HepG2 (cell line): ENCODE measurements at regions not wholly inside any gene's neighbourhood (a gene's known extent, or its start where the extent isn't known, plus 50 kb on each side); places are given as distances from the start of the nearest gene placed in this dataset.

Source experiments
- ATAC-seq: fragments of 200-7000 bp; cut with Tn5 transposase; 3 replicates; pipeline ENCODE4 v1.9.1; 2020; ENCODE audit warnings: mild to moderate bottlenecking, moderate library complexity
- BruUV-seq: library from RNA; stranded (reverse); fragments of 400-500 nt; replicated peaks from 2 replicates; lab custom pipeline; 2021; lab: Mats Ljungman, UMichigan
- CTCF ChIA-PET: fragments of 300-600 bp; formaldehyde crosslinking; extraction: SDS; loops from one replicate; lab custom pipeline; 2021; ENCODE audit warnings: low total read pairs, inconsistent platforms, low intra/inter-chr PET ratio; lab: Yijun Ruan, JAX
- POLR2A ChIA-PET: fragments of 350-600 bp; sonication (Branson Sonifier 250); formaldehyde crosslinking; loops from one replicate; lab custom pipeline; 2020; ENCODE audit warnings: antibody characterized with exemption, inconsistent platforms; lab: Yijun Ruan, JAX
- DNase-seq: peaks from one replicate; pipeline ENCODE4 v3.0.0-alpha.2; 2015; ENCODE audit warnings: low spot score
- FAIRE-seq: peaks from 3 replicates; lab custom pipeline; 2011; peaks lifted over from hg19 to GRCh38; lab: Jason Lieb, UNC
- H2AFZ ChIP-seq: one replicate; pipeline ENCODE4 v1.6.1; 2011; ENCODE audit warnings: low read length, inconsistent platforms
- H3K27ac ChIP-seq: fragments of 300-600 bp; 3 replicates; pipeline ENCODE4 v1.8.0; 2011; ENCODE audit warnings: mixed run types, mild to moderate bottlenecking, mixed read lengths, low read length, inconsistent platforms; ENCODE audit not compliant: insufficient read depth; ENCODE audit errors: extremely low read length
- H3K27me3 ChIP-seq, 2 experiments: fragments of 200-600 bp in 1 of 2; 2 replicates in 1 of 2; 3 replicates in 1 of 2; pipeline versions ENCODE4 v1.6.0 to v1.8.0; 2011; ENCODE audit warnings: low read length in 2 of 2, mild to moderate bottlenecking in 2 of 2, moderate library complexity in 2 of 2, inconsistent platforms in 1 of 2; ENCODE audit not compliant: insufficient read depth in 2 of 2, control insufficient read depth in 1 of 2
- H3K36me3 ChIP-seq, 2 experiments: fragments of 200-600 bp in 1 of 2; replicated peaks in 1 of 2; 2 replicates in 1 of 2; 3 replicates in 1 of 2; pipeline versions ENCODE4 v1.5.1 to v1.8.0; 2011; ENCODE audit warnings: low read length in 2 of 2, inconsistent platforms in 1 of 2; ENCODE audit not compliant: insufficient read depth in 2 of 2, control insufficient read depth in 1 of 2
- H3K4me1 ChIP-seq: 2 replicates; pipeline ENCODE4 v1.5.1; 2012; ENCODE audit warnings: low read length, inconsistent platforms; ENCODE audit not compliant: insufficient read depth
- H3K4me2 ChIP-seq: 2 replicates; pipeline ENCODE4 v1.6.0; 2011; ENCODE audit warnings: low read depth, low read length, inconsistent platforms
- H3K4me3 ChIP-seq, 3 experiments: fragments of 200-600 bp in 1 of 3; sonication (generic), shearing (Covaris generic) in 1 of 3; replicated peaks in 1 of 3; 2 replicates each; pipeline ENCODE4 v1.5.1; 2011 to 2016; ENCODE audit warnings: low read length in 3 of 3, inconsistent platforms in 2 of 3, low read depth in 2 of 3, mild to moderate bottlenecking in 2 of 3, control low read depth in 1 of 3, mixed read lengths in 1 of 3; ENCODE audit not compliant: insufficient read depth in 1 of 3
- H3K79me2 ChIP-seq: one replicate; pipeline ENCODE4 v1.6.1; 2011; ENCODE audit warnings: low read length, inconsistent platforms; ENCODE audit not compliant: insufficient read depth
- H3K9ac ChIP-seq: 2 replicates; pipeline ENCODE4 v1.6.0; 2011; ENCODE audit warnings: mild to moderate bottlenecking, low read depth, low read length, inconsistent platforms; ENCODE audit not compliant: insufficient read depth
- H3K9me3 ChIP-seq: 2 replicates; pipeline ENCODE4 v1.5.1; 2012; ENCODE audit warnings: mild to moderate bottlenecking, low read length
- H4K20me1 ChIP-seq: 2 replicates; pipeline ENCODE4 v1.6.0; 2011; ENCODE audit warnings: inconsistent platforms, mild to moderate bottlenecking, low read length, moderate library complexity; ENCODE audit not compliant: insufficient read depth
- DMAP1 ChIP-seq: IDR thresholded peaks from 2 replicates; pipeline ENCODE4 v1.6.1; 2016
- IKZF4 ChIP-seq: sonication (generic); formaldehyde crosslinking; IDR thresholded peaks from 2 replicates; pipeline ENCODE4 v1.5.1; 2020; ENCODE audit warnings: borderline replicate concordance, mild to moderate bottlenecking, low read depth, missing genetic modification reagents; ENCODE audit errors: not compliant biosample characterization
- KMT2B ChIP-seq: IDR thresholded peaks from 2 replicates; pipeline ENCODE4 v1.6.1; 2016; ENCODE audit warnings: missing genetic modification reagents, missing compliant biosample characterization
- MEIS1 ChIP-seq: sonication (generic); formaldehyde crosslinking; IDR thresholded peaks from 2 replicates; pipeline ENCODE4 v1.9.0; 2021; ENCODE audit warnings: mild to moderate bottlenecking, missing genetic modification reagents, moderate library complexity, borderline replicate concordance
- SIX1 ChIP-seq: sonication (generic); formaldehyde crosslinking; IDR thresholded peaks from 2 replicates; pipeline ENCODE4 v1.4.0; 2020; ENCODE audit warnings: missing genetic modification reagents, borderline replicate concordance
- ZBTB14 ChIP-seq: sonication (generic); formaldehyde crosslinking; IDR thresholded peaks from 2 replicates; pipeline ENCODE4 v1.4.0; 2020; ENCODE audit warnings: missing genetic modification reagents
- ZNF367 ChIP-seq: sonication (generic); formaldehyde crosslinking; IDR thresholded peaks from 2 replicates; pipeline ENCODE4 v1.4.0; 2020; ENCODE audit warnings: missing genetic modification reagents, borderline replicate concordance
- ZNF607 ChIP-seq: sonication (generic); formaldehyde crosslinking; IDR thresholded peaks from 2 replicates; pipeline ENCODE4 v1.5.1; 2020; ENCODE audit warnings: missing genetic modification reagents, mild to moderate bottlenecking, borderline replicate concordance
- ZNF724P ChIP-seq: sonication (generic); formaldehyde crosslinking; IDR thresholded peaks from 2 replicates; pipeline ENCODE4 v1.8.0; 2022; ENCODE audit warnings: missing genetic modification reagents, borderline replicate concordance
- ZNF780A ChIP-seq: sonication (generic); formaldehyde crosslinking; IDR thresholded peaks from 2 replicates; pipeline ENCODE4 v1.8.0; 2022; ENCODE audit warnings: mild to moderate bottlenecking, missing genetic modification reagents, moderate library complexity
- ZNF788 ChIP-seq: sonication (generic); formaldehyde crosslinking; IDR thresholded peaks from 2 replicates; pipeline ENCODE4 v1.5.0; 2020; ENCODE audit warnings: mild to moderate bottlenecking, missing genetic modification reagents, borderline replicate concordance
- WGBS: methylation state at CpG from one replicate; pipeline ENCODE4 v1.1.6; 2017; ENCODE audit warnings: low lambda C conversion rate; 5-methylcytosine and 5-hydroxymethylcytosine counted together
- in situ Hi-C: cut with HindIII; loops from 2 replicates; pipeline ENCODE4 v1.10.0; 2017; ENCODE audit warnings: low pct_unique_long_range_greater_than_20kb; ENCODE audit not compliant: extremely low pct_ligation_motif_present
- intact Hi-C: fragments of 100-400 bp; cut with micrococcal nuclease; formaldehyde crosslinking; loops from one replicate; pipeline ENCODE4 v1.10.0; 2022; ENCODE audit not compliant: unreplicated experiment

DNA sequence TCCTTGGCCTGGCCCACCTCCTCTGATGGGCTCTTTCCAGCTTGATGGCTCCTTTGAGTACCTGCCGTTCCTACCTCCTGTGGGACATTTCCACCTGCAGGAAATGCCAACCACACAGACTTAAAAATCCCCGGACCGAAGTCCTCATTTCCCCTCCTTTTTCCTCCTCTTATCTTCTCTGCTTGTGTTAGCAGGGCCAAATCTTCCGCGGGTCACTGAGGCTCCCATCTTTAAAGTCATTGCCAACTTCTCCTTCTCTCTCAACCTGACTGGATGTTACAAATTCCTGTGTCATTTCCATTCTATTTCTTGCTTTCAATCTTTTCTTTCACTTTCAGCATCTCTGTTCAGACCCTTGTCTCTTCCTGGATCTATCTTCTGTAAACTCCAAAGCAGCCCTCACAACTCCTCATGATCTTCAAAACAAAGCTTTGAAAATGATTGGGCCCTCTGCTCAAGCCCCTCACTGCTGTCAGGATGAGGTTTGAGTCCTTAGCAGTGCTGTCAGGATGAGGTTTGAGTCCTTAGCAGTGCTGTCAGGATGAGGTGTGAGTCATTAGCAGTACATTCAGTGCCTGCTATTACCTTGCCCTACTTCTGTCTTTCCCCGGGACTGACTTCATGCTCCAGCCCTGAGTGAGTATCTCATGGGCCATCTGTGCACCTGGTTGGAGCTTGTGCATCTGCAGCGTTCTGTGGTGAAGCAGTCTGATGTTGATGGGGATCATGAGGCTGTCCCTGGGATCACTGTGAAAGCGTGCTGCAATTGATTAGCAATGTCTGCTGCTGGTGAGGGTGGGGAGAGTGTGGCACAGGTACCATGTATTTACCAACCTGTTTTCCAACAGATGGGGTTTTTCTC lies 100.1 kb downstream of the IRF8 start:
- no peak for TF ChIP-seq ZNF780A
- no peak for TF ChIP-seq ZNF607
- no peak for TF ChIP-seq KMT2B (CRISPR knock-in tag)
- TF ChIP-seq ZNF788 (CRISPR knock-in tag): no peak
- TF ChIP-seq DMAP1 (CRISPR knock-in tag): no peak
- TF ChIP-seq ZNF367 (CRISPR knock-in tag): no peak
- TF ChIP-seq MEIS1 (CRISPR knock-in tag): no peak
- no peak for TF ChIP-seq ZNF724P (CRISPR knock-in tag)
- no peak for TF ChIP-seq IKZF4 (CRISPR knock-in tag)
- no peak for TF ChIP-seq ZBTB14
- no peak for TF ChIP-seq SIX1 (CRISPR knock-in tag)
- FAIRE-seq: no peak
- ChIA-PET POLR2A (no interaction called here), CTCF (no interaction called here)
- Histone ChIP-seq H3K79me2 (no peaks in the 10 kb centered on the region), H3K9me3 (no peaks in the 10 kb centered on the region), H3K27ac (no peak overlapping the region), H3K4me2 (no peak overlapping the region), H4K20me1 (no peaks in the 10 kb centered on the region), H3K9ac (no peak overlapping the region), H3K27me3 (peaks cover 6 to 43% of the 10 kb centered on the region in 2 experiments; a peak in 4 of 5 replicates), H2AFZ (no peak overlapping the region), H3K4me1 (no peaks in the 10 kb centered on the region), H3K36me3 (no peaks in the 10 kb centered on the region), H3K4me3 (no peak overlapping the region)
- no peak for DNase-seq
- no peak for ATAC-seq
- WGBS: 16% methylated on average over 8 of the region's 8 CpGs
- intact Hi-C loops: no loop called here
- in situ Hi-C loops: no loop called here
- no TSS peak for BruUV-seq
